ENCODE measurements at regions not wholly inside any gene's neighbourhood (a gene's known extent, or its start where the extent isn't known, plus 50 kb on each side); places are given as distances from the start of the nearest gene placed in this dataset.

DNA sequence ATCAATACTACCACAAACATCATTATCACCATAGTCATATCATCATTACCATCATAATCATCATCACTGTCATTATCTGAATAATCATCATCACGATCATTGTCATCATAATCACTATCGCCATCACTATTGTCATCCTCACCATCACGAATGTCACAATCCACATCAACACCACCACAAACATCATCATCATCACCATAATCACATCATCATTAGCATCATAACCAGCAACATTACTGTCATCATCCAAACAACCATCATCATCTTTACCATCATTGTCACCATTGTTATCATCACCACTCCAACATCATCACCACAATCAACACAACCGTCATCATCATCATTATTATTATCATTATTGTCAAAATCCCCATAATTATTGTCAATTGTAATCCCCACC lies 61.2 kb downstream of the MBD3L1 start:
- no peak for DNase-seq (ENCODE audit: low read depth)

DNA sequence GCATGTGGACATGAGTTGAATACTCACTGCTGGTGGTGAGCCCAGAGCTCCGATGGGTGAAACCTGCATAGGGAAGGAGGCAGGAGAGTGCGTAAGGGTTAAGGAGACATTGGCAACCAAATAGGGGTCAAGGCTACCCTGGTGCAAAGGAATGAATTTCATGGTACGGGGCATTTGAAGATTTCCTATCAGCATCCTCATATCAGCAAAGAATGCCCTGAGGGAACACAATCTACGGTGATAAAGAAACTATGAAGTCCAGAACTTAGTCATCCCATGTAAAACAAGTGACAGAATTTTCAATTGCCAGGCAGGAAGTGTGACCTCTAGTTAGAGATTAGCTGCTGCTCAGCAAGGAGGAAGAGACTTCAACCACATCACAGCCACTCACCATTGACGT lies 64.9 kb downstream of the MBD3L1 start:
- DNase-seq (ENCODE audit: low read depth): peak; percentile 4

DNA sequence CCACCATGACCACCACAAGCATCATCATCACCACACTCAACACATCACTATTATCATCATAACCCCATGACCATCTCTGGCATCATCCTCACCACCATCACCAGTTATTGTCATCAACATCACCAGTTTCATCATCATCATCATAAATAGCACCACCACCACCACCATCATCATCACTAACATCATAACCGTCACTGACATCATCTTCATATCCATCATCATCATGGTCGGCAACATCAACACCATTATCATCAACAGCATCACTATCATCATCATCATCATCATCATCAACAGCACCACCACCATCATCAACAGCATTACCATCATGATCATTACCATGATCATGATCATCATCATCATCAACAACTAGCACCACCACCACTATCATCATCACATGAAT lies 67.2 kb downstream of the MBD3L1 start:
- DNase-seq (ENCODE audit: low read depth): no peak

DNA sequence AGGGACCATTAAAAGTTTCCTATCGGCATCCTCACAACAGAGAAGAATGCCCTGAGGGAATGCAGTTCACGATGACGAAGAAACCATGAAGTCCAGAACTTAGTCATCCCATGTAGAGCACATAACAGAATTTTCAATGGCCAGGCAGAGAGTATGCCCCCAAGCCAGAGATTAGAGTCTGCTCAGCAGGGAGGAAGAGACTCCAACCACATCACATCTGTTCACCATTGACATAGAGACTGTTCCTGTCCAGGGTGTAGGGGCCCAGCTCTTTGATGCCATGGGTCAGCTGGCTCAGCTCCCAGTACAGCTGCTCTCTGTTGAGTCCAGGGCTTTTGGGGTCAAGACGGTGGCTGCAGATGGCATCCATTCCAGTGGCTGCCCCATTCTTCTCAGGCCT lies 68.2 kb downstream of the MBD3L1 start:
- peak; percentile 24 for DNase-seq (ENCODE audit: low read depth)

DNA sequence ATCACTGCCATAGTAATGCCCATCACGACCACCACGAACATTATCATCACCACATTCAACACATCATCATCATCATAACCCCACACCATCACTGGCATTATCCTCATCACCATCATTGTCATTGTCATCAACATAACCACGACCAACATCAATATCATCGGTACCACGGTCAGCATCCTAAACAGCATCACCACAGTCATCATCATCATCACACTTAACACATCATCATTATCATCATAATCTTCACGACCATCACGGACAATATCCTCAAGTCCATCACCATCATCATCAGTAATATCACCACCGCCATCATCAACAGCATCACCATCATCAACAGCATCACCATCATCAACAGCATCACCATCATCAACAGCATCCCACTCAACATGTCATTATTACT lies 70.3 kb downstream of the MBD3L1 start:
- no peak for DNase-seq (ENCODE audit: low read depth)

DNA sequence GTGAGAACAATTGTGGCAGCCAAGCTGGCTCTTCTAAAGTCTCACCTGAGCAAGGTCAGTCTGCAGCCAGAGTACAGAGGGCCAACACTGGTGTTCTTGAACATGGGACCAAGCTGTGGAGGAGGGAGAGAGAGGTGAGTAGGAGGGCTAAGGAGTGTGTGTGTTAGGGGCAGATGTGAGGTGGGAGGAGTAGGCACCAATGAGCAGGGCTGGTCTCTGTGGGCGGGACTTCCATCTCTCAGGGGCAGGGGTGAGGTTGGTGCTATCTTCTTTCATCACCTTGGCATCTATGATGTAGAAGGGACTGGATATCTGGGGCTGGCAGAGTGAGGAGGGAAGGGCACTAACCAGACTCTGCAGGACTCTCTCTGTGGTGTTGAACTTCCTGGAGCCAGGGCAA lies 72.4 kb downstream of the MBD3L1 start:
- DNase-seq (ENCODE audit: low read depth): no peak

DNA sequence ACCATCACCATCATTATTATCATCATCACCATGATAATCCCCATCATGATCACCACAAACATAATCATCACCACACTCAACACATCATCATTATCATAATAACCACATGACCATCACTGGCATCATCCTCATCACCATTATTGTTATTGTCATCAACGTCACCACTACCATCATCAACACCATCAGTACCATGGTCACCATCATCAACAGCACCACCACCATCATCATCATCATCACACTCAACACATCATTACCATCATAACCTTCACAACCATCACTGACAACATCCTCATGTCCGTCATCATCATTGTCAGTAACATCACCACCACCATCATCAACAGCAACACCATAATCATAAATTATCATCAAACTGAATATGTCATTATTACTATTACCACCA lies 73.2 kb downstream of the MBD3L1 start:
- DNase-seq (ENCODE audit: low read depth): no peak

DNA sequence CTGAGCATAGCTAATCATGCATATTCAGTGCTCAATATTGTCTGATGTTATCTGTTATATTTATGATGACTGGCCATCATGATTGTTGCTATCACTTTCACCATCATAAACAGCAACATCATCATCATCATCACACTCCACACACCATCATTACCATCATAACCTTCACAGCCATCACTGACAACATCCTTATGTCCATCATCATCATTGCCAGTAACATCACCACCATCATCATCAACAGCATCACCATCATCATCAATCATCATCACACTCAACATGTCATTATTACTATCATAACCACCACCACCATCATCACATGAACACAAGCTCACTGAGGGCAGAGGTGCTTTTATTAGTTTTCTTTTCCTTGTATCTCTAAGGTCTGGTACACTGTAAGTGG lies 75.9 kb downstream of the MBD3L1 start:
- DNase-seq (ENCODE audit: low read depth): no peak

DNA sequence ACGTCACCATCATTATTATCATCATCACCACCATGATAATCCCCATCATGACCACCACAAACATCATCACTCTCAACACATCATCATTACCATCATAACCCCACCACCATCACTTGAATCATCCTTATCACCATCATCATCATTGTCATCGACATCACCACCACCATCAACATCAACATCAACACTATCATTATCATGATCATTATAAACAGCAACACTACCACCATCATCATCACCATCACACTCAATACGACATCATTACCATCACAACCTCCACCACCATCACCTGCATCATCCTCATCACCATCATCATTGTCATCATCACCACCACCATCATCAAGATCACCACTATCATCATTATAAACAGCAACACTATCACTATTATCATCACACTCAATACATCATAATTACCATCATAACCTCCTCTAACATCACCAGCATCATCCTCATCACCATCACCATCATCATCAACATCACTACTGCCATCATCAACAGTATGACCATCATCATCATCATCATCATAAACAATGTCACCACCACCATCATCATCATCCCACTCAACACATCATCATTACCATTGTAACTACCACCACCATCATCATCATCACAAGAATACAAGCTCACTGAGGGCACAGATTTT lies 78.7 kb downstream of the MBD3L1 start:
- no peak for DNase-seq (ENCODE audit: low read depth)

DNA sequence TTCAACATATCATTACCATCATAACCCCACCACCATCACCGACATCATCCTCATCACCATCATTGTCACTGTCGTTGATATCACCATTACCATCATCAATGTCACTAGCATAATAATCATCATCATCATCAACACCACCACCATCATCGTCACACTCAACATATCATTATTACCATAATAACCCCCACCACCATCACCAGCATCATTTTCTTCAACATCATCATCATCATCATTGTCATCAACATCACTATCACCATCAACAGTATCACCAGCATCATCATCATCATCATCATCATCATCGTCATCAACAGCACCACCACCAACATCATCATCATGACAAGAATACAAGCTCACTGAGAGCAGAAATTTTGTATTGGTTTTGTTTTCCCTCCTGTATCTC lies 83.8 kb downstream of the MBD3L1 start:
- DNase-seq (ENCODE audit: low read depth): no peak

DNA sequence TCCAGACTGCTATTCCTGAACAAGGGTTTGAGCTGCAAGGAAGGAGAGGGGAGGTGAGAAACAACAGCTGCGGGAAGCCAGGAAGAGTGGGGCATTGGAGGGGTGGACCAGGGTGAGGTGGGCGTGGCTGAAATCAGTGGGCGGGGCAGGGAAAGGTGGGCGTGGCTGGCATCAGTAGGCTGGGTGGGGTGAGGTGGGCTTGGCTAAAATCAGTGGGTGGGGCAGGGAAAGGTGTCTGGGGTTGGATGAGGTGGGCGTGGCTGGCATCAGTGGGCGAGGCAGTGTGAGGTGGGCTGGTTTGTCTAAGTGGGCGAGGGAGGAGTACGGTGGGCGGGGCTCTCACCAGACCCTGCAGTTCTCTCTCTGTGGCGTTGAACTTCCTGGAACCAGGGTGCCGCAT lies 87.6 kb downstream of the MUC16 start:
- no peak for DNase-seq (ENCODE audit: low read depth)

DNA sequence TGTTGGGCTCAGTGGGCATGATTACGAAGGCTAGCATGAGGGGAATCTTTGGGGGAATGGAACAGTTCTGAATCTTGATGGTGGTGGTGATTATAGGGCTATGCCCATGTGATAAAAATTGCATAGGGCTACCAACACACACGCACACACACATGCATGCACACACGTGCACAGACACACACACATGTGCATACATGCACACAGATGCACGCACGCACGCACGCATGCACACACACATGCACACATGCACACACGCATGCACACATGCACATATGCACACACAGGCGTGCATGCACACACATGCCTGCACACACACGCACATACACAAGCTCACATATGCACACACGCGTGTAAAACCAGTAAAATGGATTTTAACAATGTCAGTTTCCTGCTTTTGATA lies 85.9 kb downstream of the MUC16 start:
- no peak for DNase-seq (ENCODE audit: low read depth)

DNA sequence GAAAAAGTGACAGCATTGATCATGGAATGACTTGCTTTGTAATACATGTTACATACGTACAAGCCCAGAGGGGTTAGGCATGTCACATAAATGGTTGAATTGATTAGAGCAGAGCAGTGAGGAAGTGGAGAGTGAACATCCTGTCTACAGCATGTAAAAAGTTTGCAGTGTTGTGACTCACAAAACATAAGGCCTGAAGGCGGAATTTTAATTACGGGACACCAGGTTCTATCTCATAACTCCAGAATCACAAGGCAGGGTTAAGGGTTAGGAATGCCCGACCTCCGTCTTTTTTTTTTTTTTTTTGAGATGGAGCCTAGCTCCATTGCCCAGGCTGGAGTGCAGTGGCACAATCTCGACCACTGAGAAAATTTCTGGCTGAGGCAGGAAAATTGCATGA lies 83.9 kb downstream of the MUC16 start:
- no peak for DNase-seq (ENCODE audit: low read depth)

DNA sequence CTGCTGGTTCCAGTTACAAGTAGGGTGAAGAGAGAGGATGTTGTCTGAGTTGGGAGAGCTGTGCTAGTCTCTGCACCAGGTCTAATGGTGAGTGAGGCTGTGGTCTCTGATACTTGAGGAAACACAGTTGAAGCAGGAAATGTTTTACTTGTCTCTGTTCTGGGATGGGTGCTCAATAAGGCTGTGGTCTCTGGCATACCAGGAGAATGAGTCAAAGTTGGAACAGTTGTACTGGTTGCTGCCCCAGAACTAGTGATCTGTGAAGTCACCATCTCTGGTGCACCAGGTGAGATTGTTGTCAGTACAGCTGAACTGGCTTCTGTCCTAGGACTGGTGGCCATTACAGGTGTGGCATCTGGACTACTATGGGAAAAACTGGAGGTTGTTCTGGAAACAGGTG lies 74.7 kb downstream of the MUC16 start:
- DNase-seq (ENCODE audit: low read depth): peak; percentile 56

DNA sequence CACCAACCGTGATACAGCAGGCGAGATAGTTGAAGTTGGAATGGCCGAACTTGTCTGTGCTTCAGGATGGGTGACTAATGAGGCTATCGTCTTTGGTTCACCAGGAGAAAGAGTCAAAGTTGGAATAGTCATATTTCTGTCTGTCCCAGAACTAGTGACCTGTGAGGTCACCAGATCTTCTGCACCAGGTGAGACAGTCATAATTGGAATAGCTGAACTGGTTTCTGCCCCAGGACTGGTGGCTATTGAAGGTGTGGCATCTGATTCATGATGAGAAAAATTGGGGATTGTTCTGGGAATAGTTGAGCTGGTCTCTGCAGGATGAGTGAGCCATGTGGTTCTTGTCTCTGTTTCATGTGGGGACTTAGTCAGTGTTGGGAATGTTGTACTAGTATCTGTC lies 71.6 kb downstream of the MUC16 start:
- no peak for DNase-seq (ENCODE audit: low read depth)
